GM21515 (cell line): ENCODE measurements at regions not wholly inside any gene's neighbourhood (a gene's known extent, or its start where the extent isn't known, plus 50 kb on each side); places are given as distances from the start of the nearest gene placed in this dataset.

ENCODE experiments used
- ATAC-seq: cut with Tn5 transposase; IDR thresholded peaks from one replicate; pipeline ENCODE4 v1.9.1; 2021; ENCODE audit not compliant: unreplicated experiment

GRCh38 chr14:22458737-22459136 is 130.3 kb downstream of the DAD1 start:
- no peak for ATAC-seq

- ATAC-seq, result no peak
Measured at GRCh38 chr14:22456998-22457594, 131.9 kb downstream of the DAD1 start.

- no peak for ATAC-seq
Measured at GRCh38 chr14:22456421-22456820, 132.6 kb downstream of the DAD1 start.

GRCh38 chr14:22452330-22452729 is 136.7 kb downstream of the DAD1 start:
- ATAC-seq, result no peak

GRCh38 chr14:22450266-22450665 is 138.8 kb downstream of the DAD1 start:
- ATAC-seq, result no peak

GRCh38 chr14:22449600-22449905 is 139.5 kb downstream of the DAD1 start:
- ATAC-seq, result no peak

- peak; percentile 51 for ATAC-seq
Measured at GRCh38 chr14:22448905-22449599, 140.0 kb downstream of the DAD1 start.

- peak; percentile 62 for ATAC-seq
Measured at GRCh38 chr14:22448035-22448904, 140.8 kb downstream of the DAD1 start.

- ATAC-seq, result no peak
Measured at GRCh38 chr14:22438742-22439141, 150.3 kb downstream of the DAD1 start.

- ATAC-seq, result no peak
Measured at GRCh38 chr14:22434901-22435550, 154.0 kb downstream of the DAD1 start.

GRCh38 chr14:22434030-22434429 is 155.0 kb downstream of the DAD1 start:
- no peak for ATAC-seq

- ATAC-seq, result no peak
Measured at GRCh38 chr14:22433069-22433468, 156.0 kb downstream of the DAD1 start.

- no peak for ATAC-seq
Measured at GRCh38 chr14:22432348-22432976, 156.6 kb downstream of the DAD1 start.

GRCh38 chr14:22429546-22430294 is 159.3 kb downstream of the DAD1 start:
- no peak for ATAC-seq

- ATAC-seq, result no peak
Measured at GRCh38 chr14:22428700-22429291, 160.2 kb downstream of the DAD1 start.

- no peak for ATAC-seq
Measured at GRCh38 chr14:22427771-22428231, 161.2 kb downstream of the DAD1 start.

GRCh38 chr14:22426711-22427110 is 162.3 kb downstream of the DAD1 start:
- no peak for ATAC-seq

GRCh38 chr14:22423958-22424357 is 165.1 kb downstream of the DAD1 start:
- no peak for ATAC-seq

GRCh38 chr14:22422238-22422637 is 166.8 kb downstream of the DAD1 start:
- ATAC-seq, result no peak
